SU-DHL-6 (cell line): ENCODE measurements at regions not wholly inside any gene's neighbourhood (a gene's known extent, or its start where the extent isn't known, plus 50 kb on each side); places are given as distances from the start of the nearest gene placed in this dataset.

Experiments used
- H2AFZ ChIP-seq: fragments of 200-600 bp; sonication (generic); 2 replicates; pipeline ENCODE4 v1.6.1; 2014; ENCODE audit warnings: low read depth, mild to moderate bottlenecking, moderate library complexity, mixed read lengths, antibody characterized with exemption, low read length; ENCODE audit not compliant: severe bottlenecking
- H3F3A ChIP-seq: fragments of 200-600 bp; shearing (Covaris generic); 2 replicates; pipeline ENCODE4 v1.6.0; 2016; ENCODE audit warnings: antibody characterized with exemption, mild to moderate bottlenecking; ENCODE audit not compliant: insufficient read depth
- H3K27ac ChIP-seq: fragments of 200-600 bp; sonication (generic); 2 replicates; pipeline ENCODE4 v1.5.1; 2016; ENCODE audit warnings: low read depth, mild to moderate bottlenecking, low read length, moderate library complexity, mixed read lengths
- H3K27me3 ChIP-seq: fragments of 200-600 bp; sonication (generic), shearing (Covaris generic); 2 replicates; pipeline ENCODE4 v1.6.0; 2014; ENCODE audit warnings: mild to moderate bottlenecking, low read length
- H3K36me3 ChIP-seq: fragments of 200-600 bp; sonication (generic); 2 replicates; pipeline ENCODE4 v1.6.1; 2014; ENCODE audit warnings: mild to moderate bottlenecking, low read length, mixed read lengths
- H3K4me2 ChIP-seq: fragments of 300-600, 200-600 bp; shearing (Covaris generic), sonication (generic); 2 replicates; pipeline ENCODE4 v1.6.0; 2014; ENCODE audit warnings: low read length, low read depth, mild to moderate bottlenecking; ENCODE audit not compliant: poor library complexity, severe bottlenecking
- H3K4me3 ChIP-seq: fragments of 200-600 bp; sonication (generic); 2 replicates; pipeline ENCODE4 v1.5.1; 2014; ENCODE audit warnings: antibody characterized with exemption, low read length, mild to moderate bottlenecking, mixed read lengths; ENCODE audit not compliant: insufficient read depth, poor library complexity, severe bottlenecking
- H3K79me2 ChIP-seq: fragments of 200-600 bp; sonication (generic); 2 replicates; pipeline ENCODE4 v1.6.1; 2014; ENCODE audit warnings: mild to moderate bottlenecking, low read length, moderate library complexity; ENCODE audit not compliant: insufficient read depth
- H3K9ac ChIP-seq: fragments of 200-600 bp; sonication (generic); 2 replicates; pipeline ENCODE4 v1.7.0; 2014; ENCODE audit warnings: mild to moderate bottlenecking, low read length
- H3K9me2 ChIP-seq: fragments of 200-600 bp; sonication (generic); replicated peaks from 2 replicates; pipeline ENCODE4 v1.6.1; 2014; ENCODE audit warnings: low read length; ENCODE audit not compliant: insufficient read depth
- H3K9me3 ChIP-seq: fragments of 200-600 bp; sonication (generic); 2 replicates; pipeline ENCODE4 v1.6.1; 2014; ENCODE audit warnings: low read length, mixed read lengths; ENCODE audit not compliant: insufficient read depth
- H4K20me1 ChIP-seq: fragments of 200-600 bp; sonication (generic); 2 replicates; pipeline ENCODE4 v1.6.1; 2014; ENCODE audit warnings: low read depth, mild to moderate bottlenecking, antibody characterized with exemption, low read length, moderate library complexity, mixed read lengths
- CTCF ChIP-seq: fragments of 200-600 bp; sonication (generic); IDR thresholded peaks from one replicate; pipeline ENCODE4 v1.5.1; 2017; ENCODE audit warnings: antibody characterized with exemption, mild to moderate bottlenecking, low read length, moderate library complexity; ENCODE audit not compliant: insufficient read depth, poor library complexity, severe bottlenecking
- EZH2phosphoT487 ChIP-seq: fragments of 200-600 bp; sonication (generic), shearing (Covaris generic); conservative IDR thresholded peaks from 2 replicates; pipeline ENCODE4 v1.6.1; 2018; ENCODE audit warnings: mild to moderate bottlenecking, antibody characterized with exemption, low read length, moderate library complexity, mixed read lengths

GRCh38 chr2:155727187-155727895 is 605.2 kb downstream of the NR4A2 start:
- no peaks in the 10 kb centered on the region for H3K9me2 ChIP-seq
- no peaks in the 10 kb centered on the region for H3K27me3 ChIP-seq
- no peaks in the 10 kb centered on the region for H3K36me3 ChIP-seq
- H3K9ac ChIP-seq = no peak overlapping the region
- TF ChIP-seq CTCF (no peak), EZH2phosphoT487 (no peak)
- H3K9me3 ChIP-seq = no peaks in the 10 kb centered on the region
- no peaks in the 10 kb centered on the region; the same call in 1 of the 2 replicates for H4K20me1 ChIP-seq
- H3K4me2 ChIP-seq = no peak overlapping the region
- H3K27ac ChIP-seq = no peak overlapping the region
- H2AFZ ChIP-seq = no peak overlapping the region
- no peaks in the 10 kb centered on the region for H3K79me2 ChIP-seq
- H3F3A ChIP-seq = no peaks in the 10 kb centered on the region
- no peak overlapping the region for H3K4me3 ChIP-seq

GRCh38 chr2:155722290-155722689 is 610.2 kb downstream of the NR4A2 start:
- no peaks in the 10 kb centered on the region for H3F3A ChIP-seq
- no peaks in the 10 kb centered on the region for H3K36me3 ChIP-seq
- no peak overlapping the region for H3K4me3 ChIP-seq
- no peak overlapping the region for H2AFZ ChIP-seq
- H3K9me3 ChIP-seq = no peaks in the 10 kb centered on the region
- no peaks in the 10 kb centered on the region for H3K79me2 ChIP-seq
- H3K27me3 ChIP-seq = no peaks in the 10 kb centered on the region
- no peaks in the 10 kb centered on the region for H3K9me2 ChIP-seq
- TF ChIP-seq EZH2phosphoT487 (no peak), CTCF (no peak)
- H3K9ac ChIP-seq = no peak overlapping the region
- no peak overlapping the region for H3K4me2 ChIP-seq
- H4K20me1 ChIP-seq = no peaks in the 10 kb centered on the region; the same call in 1 of the 2 replicates
- no peak overlapping the region for H3K27ac ChIP-seq

- Histone ChIP-seq H3K36me3 (no peaks in the 10 kb centered on the region), H3K27ac (no peak overlapping the region), H3K9me3 (no peaks in the 10 kb centered on the region), H3K79me2 (no peaks in the 10 kb centered on the region), H4K20me1 (no peaks in the 10 kb centered on the region), H3K4me3 (no peak overlapping the region), H3K9me2 (no peaks in the 10 kb centered on the region), H3F3A (no peaks in the 10 kb centered on the region), H2AFZ (no peak overlapping the region), H3K4me2 (no peak overlapping the region), H3K9ac (no peak overlapping the region), H3K27me3 (no peaks in the 10 kb centered on the region)
- no peak for TF ChIP-seq CTCF
- TF ChIP-seq EZH2phosphoT487 = no peak
Observed at GRCh38 chr2:155715705-155716104, 616.8 kb downstream of the NR4A2 start.
